ENCODE measurements at regions not wholly inside any gene's neighbourhood (a gene's known extent, or its start where the extent isn't known, plus 50 kb on each side); places are given as distances from the start of the nearest gene placed in this dataset.
"Not testable (repeated sequence)": the region's sequence is repeated elsewhere in the genome, so short reads cannot be mapped to it uniquely, and the experiment has no call there.

DNA sequence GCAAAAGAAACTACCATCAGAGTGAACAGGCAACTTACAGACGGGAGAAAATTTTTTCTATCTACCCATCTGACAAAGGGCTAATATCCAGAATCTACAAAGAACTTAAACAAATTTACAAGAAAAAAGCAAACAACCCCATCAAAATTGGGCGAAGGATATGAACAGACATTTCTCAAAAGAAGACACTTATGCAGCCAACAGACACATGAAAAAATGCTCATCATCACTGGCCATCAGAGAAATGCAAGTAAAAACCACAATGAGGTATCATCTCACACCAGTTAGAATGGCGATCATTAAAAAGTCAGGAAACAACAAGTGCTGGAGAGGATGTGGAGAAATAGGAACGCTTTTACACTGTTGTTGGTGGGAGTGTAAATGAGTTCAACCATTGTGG is 206.6 kb upstream of the HTR1E start:
- not testable (repeated sequence) for DNase-seq

DNA sequence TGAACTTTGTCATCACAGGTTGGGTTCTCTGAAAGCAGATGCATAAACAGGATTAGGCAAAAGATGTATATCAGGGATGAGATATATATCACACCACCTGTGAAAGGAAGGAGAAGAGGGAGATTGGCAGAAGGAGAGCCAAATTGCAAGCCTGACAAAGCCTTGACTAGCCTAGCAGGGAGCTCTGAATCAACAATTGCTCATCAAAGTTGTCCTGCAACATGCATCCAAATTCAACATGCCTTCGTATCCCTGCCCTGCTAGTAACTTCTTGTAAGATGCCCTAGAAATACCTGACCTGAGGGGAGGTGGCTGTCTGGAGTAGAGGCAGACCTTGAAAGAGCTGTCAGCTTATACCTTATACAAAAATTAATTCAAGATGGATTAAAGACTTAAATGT is 207.1 kb upstream of the HTR1E start:
- no peak for DNase-seq

DNA sequence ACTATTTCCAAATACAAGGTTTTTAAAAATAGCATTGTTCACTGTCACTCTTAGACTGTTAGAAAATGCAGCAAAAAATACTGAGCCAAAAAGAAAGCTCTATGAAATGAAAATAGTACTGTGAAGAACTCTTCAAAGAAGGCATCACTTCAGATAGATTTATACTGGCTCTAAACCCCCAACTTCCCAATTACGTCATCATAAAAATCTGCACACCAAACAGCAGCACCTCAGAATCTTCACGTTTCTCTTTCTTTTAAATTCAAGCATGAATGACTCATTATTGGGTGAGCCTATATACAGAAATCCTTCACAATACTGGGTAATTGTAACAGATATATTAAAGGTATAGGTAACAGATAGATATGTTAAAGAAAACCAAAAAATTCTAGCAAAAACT is 208.4 kb upstream of the HTR1E start:
- DNase-seq, result no peak

DNA sequence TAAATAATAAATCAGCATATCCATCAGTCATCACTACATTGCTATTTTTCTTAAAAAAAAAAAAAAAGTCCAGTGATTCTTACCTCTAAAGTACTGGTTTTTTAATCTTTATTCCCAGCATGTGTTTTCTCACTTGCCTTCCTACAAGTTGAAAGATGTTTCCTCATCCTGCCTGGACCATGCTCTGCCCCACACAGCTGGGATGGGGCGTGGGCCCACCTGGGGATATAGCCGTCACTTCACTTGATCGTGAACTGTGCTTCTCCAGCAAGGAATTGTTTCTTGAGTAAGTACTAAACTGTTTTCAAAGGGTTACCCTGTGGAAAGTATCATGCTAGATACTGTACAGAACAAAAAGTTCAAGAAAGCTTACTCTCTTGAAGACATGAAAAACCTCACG is 212.6 kb upstream of the HTR1E start:
- DNase-seq, result no peak

DNA sequence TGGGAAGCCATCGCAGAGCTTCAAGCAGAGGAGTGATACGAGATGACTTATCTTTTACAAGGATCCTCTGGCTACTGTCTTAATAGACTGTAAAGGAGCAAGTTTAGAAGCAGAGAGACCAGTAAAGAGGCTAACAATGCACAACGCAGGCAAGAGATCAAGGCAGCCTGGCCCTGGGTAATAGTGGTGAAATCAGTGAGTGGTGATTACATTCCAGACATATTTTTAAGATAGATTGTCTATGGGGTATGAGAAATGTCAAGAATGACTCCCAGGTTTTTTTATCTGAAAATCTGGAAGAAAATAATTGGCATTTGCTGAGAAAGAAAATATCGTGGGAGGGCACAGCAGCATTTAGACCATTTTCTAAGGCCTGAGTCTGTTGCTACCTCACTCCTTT is 213.6 kb upstream of the HTR1E start:
- DNase-seq, result no peak

DNA sequence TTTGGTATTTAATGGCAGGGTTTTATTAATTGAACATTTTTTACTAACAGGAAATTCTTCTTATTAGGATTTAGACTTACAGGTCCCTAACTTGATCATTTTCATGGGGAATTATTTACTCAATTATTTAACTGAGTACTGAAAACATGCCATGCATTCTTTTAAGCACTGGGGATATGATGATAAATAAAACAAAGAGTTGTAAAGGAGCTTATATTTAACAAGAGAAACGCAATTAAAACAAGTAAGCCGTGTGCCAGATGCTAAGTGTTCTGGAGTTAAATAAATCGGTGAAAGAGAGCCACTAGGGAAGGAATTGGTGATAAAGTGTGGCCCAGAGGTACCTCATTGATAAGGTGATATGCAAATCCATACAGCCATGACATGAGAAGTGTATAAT is 214.2 kb upstream of the HTR1E start:
- DNase-seq, result no peak

DNA sequence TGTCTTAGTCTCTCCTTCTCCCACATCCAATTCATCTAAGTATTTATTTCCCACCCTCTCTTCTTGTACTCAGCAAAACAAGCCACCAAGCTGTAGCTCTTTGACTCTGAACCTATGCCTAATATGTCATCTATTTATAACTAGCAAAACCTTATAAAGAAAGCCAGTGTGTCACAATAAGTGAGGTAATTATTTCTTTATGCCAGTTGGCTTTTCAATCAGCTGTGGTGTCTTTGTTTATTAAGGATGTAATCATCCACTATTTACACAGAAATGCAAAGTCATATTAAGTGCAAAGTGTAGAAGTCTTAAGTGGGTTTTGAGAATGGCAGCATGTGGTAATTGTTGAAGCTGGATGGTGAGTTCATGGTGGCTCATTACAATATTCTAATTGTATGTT is 215.2 kb upstream of the HTR1E start:
- no peak for DNase-seq

DNA sequence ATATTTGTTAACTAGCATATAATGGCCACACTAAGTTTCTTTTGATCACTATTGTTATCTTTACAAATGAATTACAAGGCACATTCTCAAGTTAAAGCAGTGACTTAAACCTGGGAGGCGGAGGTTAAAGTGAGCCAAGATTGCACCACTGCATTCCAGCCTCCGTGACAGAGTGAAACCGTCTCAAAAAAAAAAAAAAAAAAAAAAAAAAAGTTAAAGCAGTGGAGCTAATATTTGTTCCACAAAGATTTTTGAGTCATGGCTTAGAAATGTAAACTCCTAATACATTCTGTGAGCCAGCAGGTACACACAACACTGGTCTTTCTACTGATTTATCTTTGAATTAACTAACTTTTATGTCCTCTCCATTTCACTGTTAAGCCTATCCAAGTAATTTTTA is 221.7 kb upstream of the HTR1E start:
- DNase-seq, result no peak

DNA sequence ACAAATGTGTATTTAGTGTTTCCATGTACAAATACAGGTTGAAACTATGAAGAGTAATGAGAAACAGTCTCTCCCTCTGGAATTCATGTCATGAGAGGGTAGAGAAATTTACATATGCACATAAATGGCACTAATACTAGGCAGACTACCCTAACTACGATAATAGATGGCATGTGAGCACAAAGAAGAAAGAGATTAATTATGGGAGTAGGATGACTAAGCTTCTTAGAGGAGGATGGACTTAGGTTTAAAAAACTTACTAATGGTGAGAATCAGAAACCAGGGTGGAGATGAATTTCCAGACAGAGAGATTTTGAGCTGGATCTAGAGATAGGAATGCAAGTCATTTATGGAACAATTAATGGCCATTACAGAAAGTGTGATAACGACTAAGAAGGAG is 225.3 kb upstream of the HTR1E start:
- DNase-seq, result no peak

DNA sequence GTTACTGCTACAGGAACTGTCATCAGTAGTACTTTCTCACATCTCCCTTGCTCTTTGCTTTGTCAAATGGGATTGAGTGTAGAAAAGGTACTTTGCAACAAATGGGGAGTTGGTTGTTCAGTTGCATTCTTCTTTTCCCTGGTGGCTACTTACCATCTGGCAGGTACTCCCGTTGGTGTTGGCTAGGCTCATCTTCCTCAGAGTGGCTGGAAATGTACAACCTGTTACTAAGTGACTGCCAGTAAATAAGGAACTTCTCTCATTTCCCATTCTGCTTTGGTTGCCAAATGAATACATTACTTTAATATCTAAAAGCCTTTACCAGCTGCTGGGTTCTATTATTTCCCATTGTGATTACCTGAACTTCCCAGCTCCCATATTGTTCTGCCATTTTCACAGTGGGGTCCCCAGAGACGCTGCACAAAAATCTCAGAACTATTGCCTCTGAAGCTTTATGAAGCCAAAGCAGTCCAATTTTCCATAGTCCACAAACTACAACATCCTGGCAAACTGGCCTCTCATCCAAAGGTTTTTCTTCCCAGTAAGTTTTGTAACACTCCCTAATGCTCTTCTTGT is 229.7 kb upstream of the HTR1E start:
- DNase-seq, result peak; percentile 14

DNA sequence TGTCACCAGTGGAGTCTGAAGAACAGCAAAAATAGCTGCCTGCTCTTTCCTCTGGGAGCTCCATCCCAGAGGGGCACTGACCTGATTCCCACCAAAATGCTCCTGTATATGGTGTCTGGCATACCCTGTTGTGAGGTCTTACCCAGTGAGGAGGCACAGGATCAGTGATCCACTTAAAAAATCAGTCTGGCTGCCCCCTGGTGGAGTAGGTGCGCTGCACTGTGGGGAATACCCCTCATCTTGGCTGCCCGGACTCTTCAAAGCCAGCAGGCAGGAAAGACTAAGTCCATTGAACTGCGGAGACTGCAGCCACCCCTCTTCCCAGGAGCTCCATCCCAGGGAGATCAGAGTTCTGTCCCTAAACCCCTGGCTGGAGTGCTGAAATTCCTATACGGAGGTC is 230.9 kb upstream of the HTR1E start:
- no peak for DNase-seq

DNA sequence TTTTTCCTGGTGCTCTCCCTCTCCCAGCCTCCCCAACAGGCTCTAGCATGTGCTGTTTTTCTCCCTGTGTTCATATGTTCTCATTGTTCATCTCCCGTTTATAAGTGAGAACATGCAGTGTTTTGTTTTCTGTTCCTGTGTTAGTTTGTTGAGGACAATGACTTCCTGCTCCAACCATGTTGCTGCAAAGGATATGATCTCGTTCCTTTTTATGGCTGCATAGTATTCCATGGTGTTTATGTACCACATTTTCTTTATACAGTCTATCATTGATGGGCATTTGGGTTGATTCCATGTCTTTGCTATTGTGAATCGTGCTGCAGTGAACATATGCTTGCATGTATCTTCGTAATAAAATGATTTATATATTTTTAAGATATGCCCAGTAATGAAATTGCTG is 236.1 kb upstream of the HTR1E start:
- DNase-seq, result not testable (repeated sequence)

DNA sequence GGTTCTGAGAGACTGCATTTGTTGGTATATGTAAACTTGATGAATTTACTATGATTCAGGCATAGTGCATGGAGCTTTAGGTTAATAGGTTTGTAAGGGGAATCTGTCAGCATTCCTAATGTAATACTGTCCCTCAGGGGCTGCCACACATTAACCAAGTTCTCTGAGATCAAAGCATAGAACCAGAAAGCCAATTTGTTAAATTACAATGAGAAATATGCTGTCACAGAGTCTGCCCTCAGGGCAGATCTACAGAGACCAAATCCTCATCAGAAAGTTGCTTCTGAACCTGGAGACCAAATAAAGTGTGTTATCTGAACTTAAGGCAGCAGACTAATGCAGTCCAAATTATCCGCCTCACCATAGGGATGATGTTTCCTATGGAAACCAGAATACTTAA is 250.8 kb upstream of the HTR1E start:
- no peak for DNase-seq

DNA sequence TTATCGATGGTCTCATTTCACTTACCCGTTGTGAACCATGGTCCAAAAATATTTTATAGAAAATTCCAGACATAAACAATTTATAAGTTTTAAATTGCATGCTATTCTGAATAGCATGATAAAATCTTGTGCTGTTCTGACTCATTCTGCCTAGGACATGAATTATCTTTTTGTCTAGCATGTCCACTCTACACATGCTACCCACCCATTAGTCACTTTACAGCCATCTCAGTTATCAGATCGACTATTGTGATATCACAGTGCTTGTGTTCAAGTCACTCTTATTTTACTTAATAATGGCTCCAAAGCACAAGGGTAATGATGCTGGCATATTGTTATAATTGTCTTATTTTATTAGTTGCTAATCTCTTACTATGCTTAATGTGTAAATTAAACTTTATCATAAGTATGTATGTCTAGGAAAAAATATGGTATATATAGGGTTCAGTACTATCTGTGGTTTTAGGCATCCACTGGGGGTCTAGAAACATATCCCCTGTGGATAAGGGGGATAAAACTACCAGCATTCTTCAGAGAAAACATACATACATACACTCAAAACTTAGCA is 252.0 kb upstream of the HTR1E start:
- DNase-seq, result no peak

DNA sequence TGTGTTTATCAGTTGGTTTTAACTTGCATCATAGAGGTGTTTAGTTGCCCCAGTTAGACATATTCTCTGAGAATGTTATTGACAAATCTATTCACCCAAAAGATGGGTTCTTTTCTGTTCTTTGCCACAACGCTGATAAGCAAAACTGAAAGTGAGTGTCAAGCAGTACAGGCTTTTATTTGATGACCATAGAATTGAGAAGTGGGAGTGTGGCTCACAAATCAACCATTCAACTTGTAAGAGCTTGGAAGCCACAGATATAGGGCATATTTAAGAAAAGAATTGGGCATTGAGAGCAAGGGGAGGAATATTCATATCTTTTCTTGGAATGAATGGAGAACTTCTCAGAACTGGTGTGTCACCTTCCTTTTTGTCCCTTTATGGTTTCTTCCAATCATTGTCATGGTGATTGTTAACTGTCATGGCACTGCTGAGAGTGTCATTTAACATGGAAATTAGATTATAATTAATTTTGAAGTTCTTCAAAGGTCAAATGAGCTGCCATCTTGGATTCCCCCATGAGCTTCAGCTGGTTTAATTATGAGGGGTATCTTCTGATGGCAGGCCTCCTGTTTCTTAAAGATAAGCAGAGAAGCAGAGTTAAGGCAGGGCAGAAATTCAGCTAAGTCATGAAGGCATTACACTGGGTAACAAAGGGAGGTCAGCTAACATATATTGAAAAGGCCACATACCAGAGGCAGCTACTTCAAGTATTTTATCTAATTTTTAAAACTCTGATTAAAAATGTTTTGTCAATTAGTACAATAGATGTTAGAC is 254.0 kb upstream of the HTR1E start:
- no peak for DNase-seq

DNA sequence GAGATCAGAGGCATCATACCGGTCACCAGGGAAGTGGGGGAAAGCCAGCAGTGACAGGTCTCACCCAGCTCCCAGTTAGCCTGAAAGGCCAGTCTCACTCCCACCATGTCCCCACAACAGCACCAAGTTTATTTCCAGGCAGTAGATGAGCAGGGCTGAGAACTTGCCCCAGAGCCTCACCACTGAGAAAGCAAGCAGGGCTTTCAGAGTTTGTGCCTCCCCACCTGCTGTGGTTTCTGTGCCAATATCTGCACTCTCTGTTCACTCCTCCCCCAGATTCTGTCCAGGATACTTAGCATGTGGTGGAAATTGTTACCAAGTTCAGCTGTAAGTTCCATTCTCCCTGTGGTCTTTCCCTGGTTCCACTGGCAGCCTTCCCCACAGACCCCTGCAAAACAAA is 255.0 kb upstream of the HTR1E start:
- no peak for DNase-seq

DNA sequence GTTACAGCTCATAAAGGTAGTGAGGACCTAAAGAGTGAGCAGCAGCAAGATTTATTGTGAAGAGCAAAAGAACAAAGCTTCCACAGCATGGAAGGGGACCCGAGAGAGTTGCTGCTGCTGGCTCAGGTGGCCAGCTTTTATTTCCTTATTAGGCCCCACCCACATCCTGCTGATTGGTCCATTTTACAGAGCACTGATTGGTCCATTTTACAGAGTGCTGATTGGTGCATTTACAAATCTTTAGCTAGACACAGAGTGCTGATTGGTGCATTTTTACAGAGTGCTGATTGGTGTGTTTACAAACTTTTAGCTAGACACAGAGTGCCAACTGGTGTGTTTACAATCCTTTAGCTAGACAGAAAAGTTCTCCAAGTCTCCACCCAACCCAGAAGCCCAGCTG is 256.2 kb upstream of the HTR1E start:
- not testable (repeated sequence) for DNase-seq

DNA sequence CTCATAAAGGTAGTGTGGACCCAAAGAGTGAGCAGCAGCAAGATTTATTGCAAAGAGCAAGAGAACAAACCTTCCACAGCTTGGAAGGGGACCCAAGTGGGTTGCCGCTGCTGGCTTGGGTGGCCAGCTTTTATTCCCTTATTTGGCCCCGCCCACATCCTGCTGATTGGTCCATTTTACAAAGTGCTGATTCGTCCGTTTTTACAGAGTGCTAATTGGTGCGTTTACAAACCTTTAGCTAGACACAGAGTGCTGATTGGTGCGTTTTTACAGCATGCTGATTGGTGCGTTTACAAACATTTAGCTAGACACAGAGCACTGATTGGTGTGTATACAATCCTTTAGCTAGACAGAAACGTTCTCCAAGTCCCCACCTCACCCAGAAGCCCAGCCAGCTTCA is 265.2 kb upstream of the HTR1E start:
- DNase-seq, result not testable (repeated sequence)

DNA sequence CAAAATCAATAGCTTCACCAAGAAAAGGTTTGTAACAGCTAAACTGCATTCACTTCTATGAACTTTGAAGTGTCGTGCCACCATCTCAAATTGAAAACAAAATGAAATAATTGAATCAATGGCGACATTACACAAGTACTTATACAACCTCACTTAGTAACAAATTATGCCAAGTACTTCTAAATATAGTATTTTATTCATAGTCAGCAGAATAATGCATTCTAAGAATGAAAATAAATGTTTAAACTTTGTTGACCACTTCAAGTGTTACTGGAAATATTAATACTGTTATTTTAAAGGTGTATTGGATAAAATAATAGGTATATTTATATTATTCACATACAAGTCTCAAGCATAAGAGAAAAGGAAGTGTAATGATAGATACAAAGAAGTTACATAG is 280.1 kb upstream of the HTR1E start:
- DNase-seq, result no peak

DNA sequence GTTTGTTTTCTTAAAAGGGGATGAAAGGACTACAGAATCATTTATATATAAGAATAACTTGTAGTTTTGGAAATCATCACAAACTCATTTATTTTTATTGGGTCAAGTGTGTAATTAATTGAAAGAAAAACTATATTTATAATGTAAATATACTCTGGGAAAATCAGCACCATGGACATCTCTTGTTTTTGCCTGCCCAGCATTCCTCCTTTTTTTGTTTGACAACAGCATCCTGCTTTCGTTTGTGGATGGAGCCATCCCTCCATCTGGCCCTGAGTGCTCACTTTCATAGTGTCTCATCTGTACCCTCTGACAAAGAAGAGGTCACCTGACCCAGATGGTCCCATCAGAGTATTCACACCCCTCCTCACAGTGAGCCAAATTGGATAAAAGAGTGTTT is 308.2 kb upstream of the HTR1E start:
- DNase-seq, result no peak

DNA sequence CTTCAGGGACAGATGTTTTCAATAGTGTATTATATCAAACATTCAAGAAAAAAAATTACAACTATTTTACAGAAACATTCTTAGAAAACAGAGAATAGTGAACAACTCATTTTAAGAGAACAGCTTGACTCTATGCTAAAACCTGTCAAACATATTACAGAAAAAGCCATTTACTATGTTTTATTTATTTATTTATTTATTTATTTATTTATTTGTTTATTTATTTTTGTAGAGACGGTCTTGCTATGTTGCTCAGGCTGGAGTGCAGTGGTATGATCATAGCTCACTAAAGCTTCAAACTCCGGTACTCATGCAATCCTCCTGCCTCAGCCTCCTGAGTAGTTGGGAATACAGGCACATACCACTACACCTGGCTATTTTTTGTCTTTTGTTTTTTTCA is 317.9 kb upstream of the HTR1E start:
- no peak for DNase-seq

DNA sequence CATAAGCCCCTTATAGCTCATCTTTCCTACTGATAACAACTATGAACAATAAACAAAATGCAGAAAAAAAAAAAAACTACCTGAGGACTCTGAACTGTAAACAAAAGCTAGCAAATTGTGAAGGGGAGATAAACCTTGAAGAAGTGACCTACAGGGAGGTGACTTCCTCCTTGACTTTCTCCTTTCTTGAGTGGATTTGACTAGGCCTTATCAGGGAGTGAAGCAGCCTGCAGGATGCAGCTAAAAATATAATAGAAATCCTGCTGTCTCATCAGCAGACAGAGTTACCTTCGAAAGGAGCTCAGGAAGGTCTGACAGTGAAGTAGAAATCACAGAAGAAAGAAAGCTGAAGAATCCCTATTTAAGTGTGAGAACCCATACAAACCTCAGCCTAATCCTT is 322.0 kb upstream of the HTR1E start:
- DNase-seq, result no peak

DNA sequence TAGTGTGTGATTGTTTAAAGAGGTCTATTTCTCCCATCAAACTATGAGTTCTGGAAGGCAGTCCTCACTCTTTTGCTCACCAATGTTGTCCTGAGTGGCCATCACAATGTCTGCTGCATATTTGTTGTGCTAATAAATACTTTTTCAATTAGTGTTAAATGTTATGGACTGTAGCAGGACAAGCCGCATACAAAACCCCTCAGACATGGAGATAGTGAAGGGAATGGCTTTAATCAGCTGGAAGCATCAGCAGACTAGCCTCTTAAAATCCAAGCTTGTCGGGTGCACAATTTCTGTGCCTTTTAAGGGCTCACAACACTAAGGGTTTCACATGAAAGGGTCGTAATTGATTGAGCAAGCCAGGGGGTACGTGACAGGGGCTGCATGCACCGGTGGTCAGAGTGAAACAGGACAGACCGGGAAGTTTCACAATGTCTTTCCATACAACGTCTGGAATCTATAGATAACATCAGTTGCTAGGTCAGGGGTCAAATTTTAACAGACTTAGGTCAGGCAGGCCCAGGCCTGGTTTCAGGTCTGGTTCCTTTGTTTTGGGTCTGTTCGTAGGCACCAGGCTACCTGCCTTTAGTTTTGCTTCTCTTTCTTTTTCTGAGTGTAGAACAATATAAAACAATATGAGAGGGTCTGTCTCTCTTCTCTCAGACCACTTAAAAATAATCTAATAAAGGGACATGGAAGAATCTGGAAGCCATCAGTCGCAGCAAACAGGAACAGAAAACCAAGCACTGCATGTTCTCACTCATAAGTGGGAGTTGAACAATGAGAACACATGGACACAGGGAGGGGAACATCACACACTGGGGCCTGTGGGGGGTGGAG is 327.6 kb upstream of the HTR1E start:
- no peak for DNase-seq

DNA sequence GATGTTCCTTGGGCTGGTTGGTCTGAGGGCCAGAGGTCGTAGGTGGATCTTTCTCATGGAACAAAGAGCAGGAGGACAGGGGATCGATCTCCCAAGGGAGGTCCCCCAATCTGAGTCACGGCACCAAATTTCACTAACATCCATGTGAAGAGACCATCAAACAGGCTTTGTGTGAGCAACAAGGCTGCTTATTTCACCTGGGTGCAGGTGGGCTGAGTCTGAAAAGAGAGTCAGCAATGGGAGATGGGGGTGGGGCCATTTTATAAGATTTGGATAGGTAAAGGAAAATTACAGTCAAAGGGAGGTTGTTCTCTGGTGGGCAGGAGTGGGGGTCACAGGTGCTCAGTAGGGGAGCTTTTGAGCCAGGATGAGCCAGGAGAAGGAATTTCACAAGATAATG is 334.0 kb upstream of the HTR1E start:
- not testable (repeated sequence) for DNase-seq

All from NCI-H2171 (cell line).